ENCODE measurements at regions not wholly inside any gene's neighbourhood (a gene's known extent, or its start where the extent isn't known, plus 50 kb on each side); places are given as distances from the start of the nearest gene placed in this dataset.
"Not testable (repeated sequence)": the region's sequence is repeated elsewhere in the genome, so short reads cannot be mapped to it uniquely, and the experiment has no call there.

GRCh38 chr18:60007661-60008060, 107.9 kb downstream of the PMAIP1 start:
- no peak for DNase-seq

- no peak for DNase-seq
Measured at GRCh38 chr18:60003610-60004185, 103.9 kb downstream of the PMAIP1 start.

- no peak for DNase-seq
Measured at GRCh38 chr18:59996370-59996966, 96.7 kb downstream of the PMAIP1 start.

GRCh38 chr18:59994357-59994756, 94.6 kb downstream of the PMAIP1 start:
- no peak for DNase-seq

GRCh38 chr18:59993560-59993959, 93.8 kb downstream of the PMAIP1 start:
- no peak for DNase-seq

GRCh38 chr18:59990121-59990823, 90.5 kb downstream of the PMAIP1 start:
- DNase-seq = no peak

- no peak for DNase-seq
Measured at GRCh38 chr18:59988098-59988706, 88.4 kb downstream of the PMAIP1 start.

GRCh38 chr18:59987102-59987501, 87.3 kb downstream of the PMAIP1 start:
- no peak for DNase-seq

- no peak for DNase-seq
Measured at GRCh38 chr18:59986139-59986538, 86.3 kb downstream of the PMAIP1 start.

- DNase-seq = no peak
Measured at GRCh38 chr18:59985289-59985688, 85.5 kb downstream of the PMAIP1 start.

GRCh38 chr18:59983506-59983905, 83.7 kb downstream of the PMAIP1 start:
- DNase-seq = no peak

- DNase-seq = no peak
Measured at GRCh38 chr18:59980188-59980637, 80.4 kb downstream of the PMAIP1 start.

- DNase-seq = no peak
Measured at GRCh38 chr18:59971871-59972428, 72.2 kb downstream of the PMAIP1 start.

GRCh38 chr18:59971144-59971543, 71.3 kb downstream of the PMAIP1 start:
- DNase-seq = not testable (repeated sequence)

- not testable (repeated sequence) for DNase-seq
Measured at GRCh38 chr18:59969477-59970028, 69.8 kb downstream of the PMAIP1 start.

GRCh38 chr18:59968583-59968982, 68.8 kb downstream of the PMAIP1 start:
- DNase-seq = no peak

- no peak for DNase-seq
Measured at GRCh38 chr18:59967878-59968277, 68.1 kb downstream of the PMAIP1 start.

GRCh38 chr18:59966913-59967312, 67.1 kb downstream of the PMAIP1 start:
- no peak for DNase-seq

- DNase-seq = no peak
Measured at GRCh38 chr18:59963229-59963628, 63.4 kb downstream of the PMAIP1 start.

- no peak for DNase-seq
Measured at GRCh38 chr18:59961070-59961469, 61.3 kb downstream of the PMAIP1 start.

- no peak for DNase-seq
Measured at GRCh38 chr18:59960272-59960671, 60.5 kb downstream of the PMAIP1 start.

- no peak for DNase-seq
Measured at GRCh38 chr18:59959606-59960005, 59.8 kb downstream of the PMAIP1 start.

- no peak for DNase-seq
Measured at GRCh38 chr18:59959073-59959472, 59.3 kb downstream of the PMAIP1 start.

Data from GOT3 (cell line).